ENCODE measurements at regions not wholly inside any gene's neighbourhood (a gene's known extent, or its start where the extent isn't known, plus 50 kb on each side); places are given as distances from the start of the nearest gene placed in this dataset.
A peak's percentile ranks its signal among the peaks of the same experiment; 100 is the strongest.

- DNase-seq (ENCODE audit: low read depth) = no peak
Observed at GRCh38 chr12:69061574-69061973, 128.6 kb upstream of the CPM start.

- no peak for DNase-seq (ENCODE audit: low read depth)
Observed at GRCh38 chr12:69062621-69063237, 129.8 kb upstream of the CPM start.

- no peak for DNase-seq (ENCODE audit: low read depth)
Observed at GRCh38 chr12:69064734-69065443, 131.9 kb upstream of the CPM start.

- no peak for DNase-seq (ENCODE audit: low read depth)
Observed at GRCh38 chr12:69065775-69066174, 132.8 kb upstream of the CPM start.

- DNase-seq (ENCODE audit: low read depth) = no peak
Observed at GRCh38 chr12:69066492-69067373, 133.8 kb upstream of the CPM start.

- no peak for DNase-seq (ENCODE audit: low read depth)
Observed at GRCh38 chr12:69067713-69068112, 134.7 kb upstream of the CPM start.

GRCh38 chr12:69068448-69068847, 135.5 kb upstream of the CPM start:
- peak; percentile 50 for DNase-seq (ENCODE audit: low read depth)

GRCh38 chr12:69069479-69069878, 136.5 kb upstream of the CPM start:
- DNase-seq (ENCODE audit: low read depth) = no peak

GRCh38 chr12:69070319-69071090, 137.5 kb upstream of the CPM start:
- DNase-seq (ENCODE audit: low read depth) = peak; percentile 72

GRCh38 chr12:69071091-69071370, 138.1 kb upstream of the CPM start:
- DNase-seq (ENCODE audit: low read depth) = no peak

- no peak for DNase-seq (ENCODE audit: low read depth)
Observed at GRCh38 chr12:69073035-69073434, 140.1 kb upstream of the CPM start.

- no peak for DNase-seq (ENCODE audit: low read depth)
Observed at GRCh38 chr12:69074556-69075349, 141.8 kb upstream of the CPM start.

- no peak for DNase-seq (ENCODE audit: low read depth)
Observed at GRCh38 chr12:69083689-69084088, 150.7 kb upstream of the CPM start.

- DNase-seq (ENCODE audit: low read depth) = no peak
Observed at GRCh38 chr12:69084816-69085378, 151.9 kb upstream of the CPM start.

GRCh38 chr12:69085852-69086251, 152.9 kb upstream of the CPM start:
- no peak for DNase-seq (ENCODE audit: low read depth)

- DNase-seq (ENCODE audit: low read depth) = no peak
Observed at GRCh38 chr12:69087986-69088385, 151.4 kb upstream of the CPSF6 start.

GRCh38 chr12:69090722-69091121, 148.6 kb upstream of the CPSF6 start:
- DNase-seq (ENCODE audit: low read depth) = no peak

GRCh38 chr12:69091442-69092017, 147.8 kb upstream of the CPSF6 start:
- no peak for DNase-seq (ENCODE audit: low read depth)

- DNase-seq (ENCODE audit: low read depth) = no peak
Observed at GRCh38 chr12:69092137-69092536, 147.2 kb upstream of the CPSF6 start.

- no peak for DNase-seq (ENCODE audit: low read depth)
Observed at GRCh38 chr12:69094606-69095216, 144.7 kb upstream of the CPSF6 start.
